Neural progenitor cell (in vitro differentiated cells): ENCODE measurements at regions not wholly inside any gene's neighbourhood (a gene's known extent, or its start where the extent isn't known, plus 50 kb on each side); places are given as distances from the start of the nearest gene placed in this dataset.

Source experiments
- DNase-seq: peaks from one replicate; pipeline ENCODE4 v3.0.0-alpha.2; 2016; ENCODE audit warnings: low spot score
- H2AFZ ChIP-seq: fragments of 200-600 bp; sonication (generic); replicated peaks from 2 replicates; pipeline ENCODE4 v1.6.1; 2016; ENCODE audit warnings: antibody characterized with exemption
- H3F3A ChIP-seq: fragments of 200-600 bp; sonication (generic); 2 replicates; pipeline ENCODE4 v1.6.1; 2016; ENCODE audit warnings: antibody characterized with exemption, low read depth
- H3K27ac ChIP-seq: fragments of 200-600 bp; sonication (generic); 2 replicates; pipeline ENCODE4 v1.5.1; 2016; ENCODE audit warnings: mild to moderate bottlenecking
- H3K27me3 ChIP-seq: fragments of 200-600 bp; sonication (generic); 2 replicates; pipeline ENCODE4 v1.6.1; 2016; ENCODE audit warnings: mild to moderate bottlenecking, moderate library complexity
- H3K36me3 ChIP-seq: fragments of 200-600 bp; sonication (generic); 2 replicates; pipeline ENCODE4 v1.5.1; 2016
- H3K4me1 ChIP-seq: fragments of 200-600 bp; sonication (generic); 2 replicates; pipeline ENCODE4 v1.6.1; 2016; ENCODE audit warnings: mixed run types
- H3K4me2 ChIP-seq: fragments of 200-600 bp; sonication (generic); 2 replicates; pipeline ENCODE4 v1.6.1; 2016
- H3K4me3 ChIP-seq: fragments of 200-600 bp; sonication (generic); 2 replicates; pipeline ENCODE4 v1.5.1; 2016
- H3K79me2 ChIP-seq: fragments of 200-600 bp; sonication (generic); 2 replicates; pipeline ENCODE4 v1.6.1; 2016; ENCODE audit warnings: low read depth
- H3K9ac ChIP-seq: fragments of 200-600 bp; sonication (generic); 2 replicates; pipeline ENCODE4 v1.6.1; 2016
- H3K9me3 ChIP-seq: fragments of 200-600 bp; sonication (generic); 2 replicates; pipeline ENCODE4 v1.5.1; 2016; ENCODE audit warnings: low read depth
- H4K20me1 ChIP-seq: fragments of 200-600 bp; sonication (generic); 2 replicates; pipeline ENCODE4 v1.6.1; 2016; ENCODE audit warnings: low read depth
- H3K27ac Mint-ChIP-seq: 3 replicates; pipeline ENCODE4 v1.8.0; 2021; ENCODE audit warnings: mixed read lengths
- H3K27me3 Mint-ChIP-seq: 2 replicates; pipeline ENCODE4 v1.8.0; 2022; ENCODE audit warnings: low read depth, mild to moderate bottlenecking, inconsistent platforms, moderate library complexity, mixed read lengths; ENCODE audit not compliant: insufficient read depth
- H3K36me3 Mint-ChIP-seq: 3 replicates; pipeline ENCODE4 v1.8.0; 2021; ENCODE audit warnings: mixed read lengths
- H3K4me1 Mint-ChIP-seq: 3 replicates; pipeline ENCODE4 v1.8.0; 2021; ENCODE audit warnings: mixed read lengths
- H3K4me3 Mint-ChIP-seq: 3 replicates; pipeline ENCODE4 v1.8.0; 2021; ENCODE audit warnings: mild to moderate bottlenecking, moderate library complexity, mixed read lengths
- H3K9me3 Mint-ChIP-seq: 3 replicates; pipeline ENCODE4 v1.8.0; 2020; ENCODE audit warnings: mixed read lengths
- EZH2 ChIP-seq: fragments of 200-600 bp; sonication (generic); IDR thresholded peaks from 2 replicates; pipeline ENCODE4 v1.6.1; 2017; ENCODE audit warnings: antibody characterized with exemption, mild to moderate bottlenecking, moderate library complexity
- EZH2phosphoT487 ChIP-seq: fragments of 200-600 bp; sonication (generic); IDR thresholded peaks from 2 replicates; pipeline ENCODE4 v1.6.1; 2017; ENCODE audit warnings: antibody characterized with exemption
- TF ChIP-seq, protein P1 (sequence below): fragments of 200-600 bp; sonication (generic); IDR thresholded peaks from 2 replicates; pipeline ENCODE4 v1.5.1; 2017; ENCODE audit warnings: antibody characterized with exemption, mild to moderate bottlenecking

DNA sequence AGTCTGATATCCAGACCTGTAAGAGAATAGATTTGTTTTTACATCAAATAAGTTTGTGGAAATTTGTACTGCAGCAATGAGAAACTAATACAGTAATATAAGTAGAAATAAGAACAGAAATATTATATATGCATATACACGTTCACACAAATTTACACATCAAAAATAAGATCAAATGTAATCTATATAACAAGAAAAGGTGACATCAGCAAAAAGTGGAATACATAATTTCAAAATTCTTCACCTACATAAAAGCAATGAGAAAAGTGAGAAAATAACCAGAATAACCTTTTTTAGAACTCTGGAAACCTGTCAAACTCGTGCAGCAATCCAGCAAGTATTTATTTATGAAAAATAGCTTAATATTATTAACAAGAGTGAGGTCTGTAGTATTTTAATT is 1124.6 kb upstream of the ATXN7L3B start:
- Mint-ChIP-seq H3K36me3 (peaks cover 2% of the 10 kb centered on the region), H3K27ac (no peak overlapping the region), H3K4me1 (no peaks in the 10 kb centered on the region), H3K9me3 (peaks cover 20% of the 10 kb centered on the region), H3K27me3 (no peaks in the 10 kb centered on the region), H3K4me3 (no peak overlapping the region)
- H3F3A ChIP-seq = no peaks in the 10 kb centered on the region
- H3K4me1 ChIP-seq = no peaks in the 10 kb centered on the region
- no peaks in the 10 kb centered on the region for H4K20me1 ChIP-seq
- H3K27me3 ChIP-seq = no peaks in the 10 kb centered on the region
- TF ChIP-seq EZH2 (no peak), EZH2phosphoT487 (no peak)
- TF ChIP-seq, protein P1, sequence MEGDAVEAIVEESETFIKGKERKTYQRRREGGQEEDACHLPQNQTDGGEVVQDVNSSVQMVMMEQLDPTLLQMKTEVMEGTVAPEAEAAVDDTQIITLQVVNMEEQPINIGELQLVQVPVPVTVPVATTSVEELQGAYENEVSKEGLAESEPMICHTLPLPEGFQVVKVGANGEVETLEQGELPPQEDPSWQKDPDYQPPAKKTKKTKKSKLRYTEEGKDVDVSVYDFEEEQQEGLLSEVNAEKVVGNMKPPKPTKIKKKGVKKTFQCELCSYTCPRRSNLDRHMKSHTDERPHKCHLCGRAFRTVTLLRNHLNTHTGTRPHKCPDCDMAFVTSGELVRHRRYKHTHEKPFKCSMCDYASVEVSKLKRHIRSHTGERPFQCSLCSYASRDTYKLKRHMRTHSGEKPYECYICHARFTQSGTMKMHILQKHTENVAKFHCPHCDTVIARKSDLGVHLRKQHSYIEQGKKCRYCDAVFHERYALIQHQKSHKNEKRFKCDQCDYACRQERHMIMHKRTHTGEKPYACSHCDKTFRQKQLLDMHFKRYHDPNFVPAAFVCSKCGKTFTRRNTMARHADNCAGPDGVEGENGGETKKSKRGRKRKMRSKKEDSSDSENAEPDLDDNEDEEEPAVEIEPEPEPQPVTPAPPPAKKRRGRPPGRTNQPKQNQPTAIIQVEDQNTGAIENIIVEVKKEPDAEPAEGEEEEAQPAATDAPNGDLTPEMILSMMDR = no peak
- H3K79me2 ChIP-seq = no peaks in the 10 kb centered on the region
- no peak overlapping the region for H2AFZ ChIP-seq
- DNase-seq = no peak
- H3K9ac ChIP-seq = no peak overlapping the region
- H3K36me3 ChIP-seq = no peaks in the 10 kb centered on the region
- no peak overlapping the region for H3K4me2 ChIP-seq
- H3K27ac ChIP-seq = no peak overlapping the region
- H3K4me3 ChIP-seq = no peak overlapping the region
- H3K9me3 ChIP-seq = peaks cover 9% of the 10 kb centered on the region

- no peaks in the 10 kb centered on the region for H3K36me3 ChIP-seq
These were observed 1123.7 kb upstream of the ATXN7L3B start for GRCh38 chr12:73413974-73414373.

GRCh38 chr12:73414926-73415325 is 1122.7 kb upstream of the ATXN7L3B start:
- Histone ChIP-seq H3K9ac (no peak overlapping the region), H3K27me3 (no peaks in the 10 kb centered on the region), H3K4me1 (no peaks in the 10 kb centered on the region), H3K27ac (no peak overlapping the region), H4K20me1 (no peaks in the 10 kb centered on the region), H3F3A (no peaks in the 10 kb centered on the region), H3K4me2 (no peak overlapping the region), H3K9me3 (peaks cover 9% of the 10 kb centered on the region), H3K79me2 (no peaks in the 10 kb centered on the region), H3K36me3 (no peaks in the 10 kb centered on the region), H3K4me3 (no peak overlapping the region), H2AFZ (no peak overlapping the region)
- H3K4me3 Mint-ChIP-seq = no peak overlapping the region
- H3K36me3 Mint-ChIP-seq = peaks cover 2% of the 10 kb centered on the region
- H3K27ac Mint-ChIP-seq = no peak overlapping the region
- H3K27me3 Mint-ChIP-seq = no peaks in the 10 kb centered on the region
- H3K9me3 Mint-ChIP-seq = peaks cover 20% of the 10 kb centered on the region
- no peaks in the 10 kb centered on the region for H3K4me1 Mint-ChIP-seq
- no peak for DNase-seq
- no peak for TF ChIP-seq EZH2
- TF ChIP-seq, protein P1 = no peak
- TF ChIP-seq EZH2phosphoT487 = no peak

More at GRCh38 chr12:73413974-73414373, 1123.7 kb upstream of the ATXN7L3B start:
- DNase-seq = no peak
- H3K27ac Mint-ChIP-seq = no peak overlapping the region
- no peak overlapping the region for H3K9ac ChIP-seq
- no peak overlapping the region for H3K4me2 ChIP-seq
- no peaks in the 10 kb centered on the region for H3K4me1 ChIP-seq
- H3K79me2 ChIP-seq = no peaks in the 10 kb centered on the region
- no peaks in the 10 kb centered on the region for H3K27me3 Mint-ChIP-seq
- H3K4me1 Mint-ChIP-seq = no peaks in the 10 kb centered on the region
- H3K9me3 ChIP-seq = peaks cover 9% of the 10 kb centered on the region
- H3K4me3 Mint-ChIP-seq = no peak overlapping the region
- TF ChIP-seq, protein P1 = no peak
- TF ChIP-seq EZH2phosphoT487 = no peak
- TF ChIP-seq EZH2 = no peak
- H3K36me3 Mint-ChIP-seq = peaks cover 2% of the 10 kb centered on the region
- no peaks in the 10 kb centered on the region for H3F3A ChIP-seq
- no peaks in the 10 kb centered on the region for H3K27me3 ChIP-seq
- H3K27ac ChIP-seq = no peak overlapping the region
- no peak overlapping the region for H3K4me3 ChIP-seq
- H3K9me3 Mint-ChIP-seq = peaks cover 20% of the 10 kb centered on the region
- H2AFZ ChIP-seq = no peak overlapping the region
- H4K20me1 ChIP-seq = no peaks in the 10 kb centered on the region

DNA sequence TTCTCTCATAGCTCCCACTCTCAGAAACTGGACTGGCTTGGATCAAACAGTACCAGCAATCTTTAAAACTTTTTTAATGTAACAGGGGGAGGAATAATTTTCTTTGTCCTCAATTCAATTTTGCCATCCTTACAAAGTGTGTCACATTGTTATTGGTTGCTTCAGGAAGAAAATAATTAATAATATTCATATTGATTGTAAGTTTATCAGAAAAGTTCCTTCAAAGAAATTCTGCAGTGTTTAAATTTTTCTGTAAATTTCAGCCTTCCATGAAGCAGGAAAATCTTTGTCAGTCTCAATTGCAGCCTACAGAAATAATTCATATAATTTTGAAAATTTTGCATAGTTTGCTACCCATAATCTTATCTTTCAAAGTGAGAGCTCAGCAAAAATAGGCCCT is 1119.1 kb upstream of the ATXN7L3B start:
- TF ChIP-seq, protein P1 = no peak
- no peaks in the 10 kb centered on the region for H3F3A ChIP-seq
- no peak overlapping the region for H3K9ac ChIP-seq
- no peak overlapping the region for H3K27ac ChIP-seq
- Mint-ChIP-seq H3K9me3 (peaks cover 10% of the 10 kb centered on the region), H3K36me3 (peaks cover 2% of the 10 kb centered on the region), H3K27ac (no peak overlapping the region), H3K4me1 (no peaks in the 10 kb centered on the region), H3K4me3 (no peak overlapping the region), H3K27me3 (no peaks in the 10 kb centered on the region)
- H3K79me2 ChIP-seq = no peaks in the 10 kb centered on the region
- H3K4me3 ChIP-seq = no peak overlapping the region
- no peak for DNase-seq
- peaks cover 6% of the 10 kb centered on the region for H3K9me3 ChIP-seq
- H3K36me3 ChIP-seq = no peaks in the 10 kb centered on the region
- H3K4me1 ChIP-seq = no peaks in the 10 kb centered on the region
- no peaks in the 10 kb centered on the region for H3K27me3 ChIP-seq
- H3K4me2 ChIP-seq = no peak overlapping the region
- H4K20me1 ChIP-seq = no peaks in the 10 kb centered on the region
- no peak overlapping the region for H2AFZ ChIP-seq
